IMR-90 (cell line): ENCODE measurements at regions not wholly inside any gene's neighbourhood (a gene's known extent, or its start where the extent isn't known, plus 50 kb on each side); places are given as distances from the start of the nearest gene placed in this dataset.

Source experiments
- BHLHE40 ChIP-seq: fragments of 150-350 bp; IDR thresholded peaks from 2 replicates; pipeline ENCODE4 v1.6.1; 2016; ENCODE audit warnings: mild to moderate bottlenecking, low read depth, low read length
- CEBPB ChIP-seq: IDR thresholded peaks from 2 replicates; pipeline ENCODE4 v1.6.1; 2012; ENCODE audit warnings: low read depth, low read length, improper control_type of control experiment
- CHD1 ChIP-seq: IDR thresholded peaks from 2 replicates; pipeline ENCODE4 v1.6.1; 2012; ENCODE audit warnings: low read depth, low read length, improper control_type of control experiment
- FOS ChIP-seq: fragments of 150-350 bp; IDR thresholded peaks from 2 replicates; pipeline ENCODE4 v1.6.1; 2016; ENCODE audit warnings: low read depth, low read length
- MAZ ChIP-seq: IDR thresholded peaks from 2 replicates; pipeline ENCODE4 v1.6.1; 2012; ENCODE audit warnings: low read depth, mild to moderate bottlenecking, low read length, improper control_type of control experiment, moderate library complexity, borderline replicate concordance
- NFE2L2 ChIP-seq: fragments of 150-350 bp; IDR thresholded peaks from 2 replicates; pipeline ENCODE4 v1.6.1; 2016; ENCODE audit warnings: low read depth, mild to moderate bottlenecking, low read length
- POLR2A ChIP-seq: IDR thresholded peaks from 2 replicates; pipeline ENCODE4 v1.6.1; 2012; ENCODE audit warnings: mild to moderate bottlenecking, low read depth, low read length
- RAD21 ChIP-seq: IDR thresholded peaks from 2 replicates; pipeline ENCODE4 v1.6.1; 2012; ENCODE audit warnings: low read length, improper control_type of control experiment
- RCOR1 ChIP-seq: IDR thresholded peaks from 2 replicates; pipeline ENCODE4 v1.6.1; 2012; ENCODE audit warnings: mild to moderate bottlenecking, low read length, improper control_type of control experiment; ENCODE audit not compliant: insufficient replicate concordance
- RFX5 ChIP-seq: IDR thresholded peaks from 2 replicates; pipeline ENCODE4 v1.8.0; 2012; ENCODE audit warnings: low read depth, mild to moderate bottlenecking, low read length, moderate library complexity
- SMC3 ChIP-seq: fragments of 150-350 bp; IDR thresholded peaks from 2 replicates; pipeline ENCODE4 v1.6.1; 2016; ENCODE audit warnings: low read depth, mild to moderate bottlenecking, antibody characterized with exemption, low read length, moderate library complexity
- TF ChIP-seq, protein P1 (sequence below): conservative IDR thresholded peaks from 2 replicates; pipeline ENCODE4 v1.5.1; 2012; ENCODE audit warnings: mild to moderate bottlenecking, low read depth, low read length, improper control_type of control experiment
- TF ChIP-seq, protein P2 (sequence below): fragments of 150-350 bp; IDR thresholded peaks from 2 replicates; pipeline ENCODE4 v1.6.1; 2016; ENCODE audit warnings: low read depth, mild to moderate bottlenecking, low read length, moderate library complexity, borderline replicate concordance
- TF ChIP-seq, protein P3 (sequence below): fragments of 150-350 bp; IDR thresholded peaks from 2 replicates; pipeline ENCODE4 v1.6.1; 2017; ENCODE audit warnings: mild to moderate bottlenecking, antibody characterized with exemption, low read length, low read depth

DNA sequence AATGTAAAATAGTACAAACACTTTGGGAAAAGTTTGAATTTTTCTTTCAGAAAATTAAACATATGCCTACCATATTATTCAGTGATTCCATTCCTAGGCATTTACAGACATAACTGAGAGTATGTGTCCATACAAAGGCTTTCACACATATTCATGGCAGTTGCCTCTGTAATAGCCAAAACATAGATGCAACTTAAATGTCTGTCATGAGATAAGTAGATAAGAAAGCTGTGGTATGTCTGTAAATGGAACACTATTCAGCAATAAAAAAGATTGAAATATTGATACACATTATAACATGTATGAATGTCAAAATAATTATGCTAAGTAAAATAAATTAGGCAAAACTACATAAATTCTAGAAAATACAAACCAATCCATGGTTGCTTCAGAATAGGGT lies 964.5 kb upstream of the MBL2 start:
- TF ChIP-seq, protein P1, sequence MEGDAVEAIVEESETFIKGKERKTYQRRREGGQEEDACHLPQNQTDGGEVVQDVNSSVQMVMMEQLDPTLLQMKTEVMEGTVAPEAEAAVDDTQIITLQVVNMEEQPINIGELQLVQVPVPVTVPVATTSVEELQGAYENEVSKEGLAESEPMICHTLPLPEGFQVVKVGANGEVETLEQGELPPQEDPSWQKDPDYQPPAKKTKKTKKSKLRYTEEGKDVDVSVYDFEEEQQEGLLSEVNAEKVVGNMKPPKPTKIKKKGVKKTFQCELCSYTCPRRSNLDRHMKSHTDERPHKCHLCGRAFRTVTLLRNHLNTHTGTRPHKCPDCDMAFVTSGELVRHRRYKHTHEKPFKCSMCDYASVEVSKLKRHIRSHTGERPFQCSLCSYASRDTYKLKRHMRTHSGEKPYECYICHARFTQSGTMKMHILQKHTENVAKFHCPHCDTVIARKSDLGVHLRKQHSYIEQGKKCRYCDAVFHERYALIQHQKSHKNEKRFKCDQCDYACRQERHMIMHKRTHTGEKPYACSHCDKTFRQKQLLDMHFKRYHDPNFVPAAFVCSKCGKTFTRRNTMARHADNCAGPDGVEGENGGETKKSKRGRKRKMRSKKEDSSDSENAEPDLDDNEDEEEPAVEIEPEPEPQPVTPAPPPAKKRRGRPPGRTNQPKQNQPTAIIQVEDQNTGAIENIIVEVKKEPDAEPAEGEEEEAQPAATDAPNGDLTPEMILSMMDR = no peak
- TF ChIP-seq MAZ (no peak), POLR2A (no peak), RAD21 (no peak), FOS (no peak), NFE2L2 (no peak), SMC3 (no peak), CHD1 (no peak), RCOR1 (no peak), CEBPB (no peak), BHLHE40 (no peak), RFX5 (no peak)
- TF ChIP-seq, protein P2, sequence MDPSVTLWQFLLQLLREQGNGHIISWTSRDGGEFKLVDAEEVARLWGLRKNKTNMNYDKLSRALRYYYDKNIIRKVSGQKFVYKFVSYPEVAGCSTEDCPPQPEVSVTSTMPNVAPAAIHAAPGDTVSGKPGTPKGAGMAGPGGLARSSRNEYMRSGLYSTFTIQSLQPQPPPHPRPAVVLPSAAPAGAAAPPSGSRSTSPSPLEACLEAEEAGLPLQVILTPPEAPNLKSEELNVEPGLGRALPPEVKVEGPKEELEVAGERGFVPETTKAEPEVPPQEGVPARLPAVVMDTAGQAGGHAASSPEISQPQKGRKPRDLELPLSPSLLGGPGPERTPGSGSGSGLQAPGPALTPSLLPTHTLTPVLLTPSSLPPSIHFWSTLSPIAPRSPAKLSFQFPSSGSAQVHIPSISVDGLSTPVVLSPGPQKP = no peak
- TF ChIP-seq, protein P3, sequence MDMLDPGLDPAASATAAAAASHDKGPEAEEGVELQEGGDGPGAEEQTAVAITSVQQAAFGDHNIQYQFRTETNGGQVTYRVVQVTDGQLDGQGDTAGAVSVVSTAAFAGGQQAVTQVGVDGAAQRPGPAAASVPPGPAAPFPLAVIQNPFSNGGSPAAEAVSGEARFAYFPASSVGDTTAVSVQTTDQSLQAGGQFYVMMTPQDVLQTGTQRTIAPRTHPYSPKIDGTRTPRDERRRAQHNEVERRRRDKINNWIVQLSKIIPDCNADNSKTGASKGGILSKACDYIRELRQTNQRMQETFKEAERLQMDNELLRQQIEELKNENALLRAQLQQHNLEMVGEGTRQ = no peak
